Astrocyte (in vitro differentiated cells and primary cell): ENCODE measurements at regions not wholly inside any gene's neighbourhood (a gene's known extent, or its start where the extent isn't known, plus 50 kb on each side); places are given as distances from the start of the nearest gene placed in this dataset.

ENCODE experiments used
- DNase-seq: peaks from one replicate; pipeline ENCODE4 v3.0.0-alpha.2; 2010; ENCODE audit warnings: low read depth
- FAIRE-seq: peaks from 2 replicates; lab custom pipeline; 2011; peaks lifted over from hg19 to GRCh38; lab: Jason Lieb, UNC
- H2AFZ ChIP-seq: 2 replicates; pipeline ENCODE4 v1.6.0; 2012; ENCODE audit warnings: low read depth, low read length, inconsistent platforms
- H3K27ac ChIP-seq: 2 replicates; pipeline ENCODE4 v1.5.1; 2011; ENCODE audit warnings: low read depth, low read length, inconsistent platforms
- H3K27me3 ChIP-seq: 2 replicates; pipeline ENCODE4 v1.6.0; 2011; ENCODE audit warnings: low read length, inconsistent platforms; ENCODE audit not compliant: insufficient read depth
- H3K36me3 ChIP-seq: 2 replicates; pipeline ENCODE4 v1.5.1; 2011; ENCODE audit warnings: low read length, inconsistent platforms; ENCODE audit not compliant: insufficient read depth
- H3K4me1 ChIP-seq: 2 replicates; pipeline ENCODE4 v1.5.1; 2011; ENCODE audit warnings: low read length, inconsistent platforms; ENCODE audit not compliant: insufficient read depth
- H3K4me2 ChIP-seq: 2 replicates; pipeline ENCODE4 v1.6.0; 2012; ENCODE audit warnings: low read length, inconsistent platforms
- H3K4me3 ChIP-seq: 2 replicates; pipeline ENCODE4 v1.5.1; 2011; ENCODE audit warnings: low read depth, mild to moderate bottlenecking, low read length, inconsistent platforms; ENCODE audit not compliant: insufficient read depth
- H3K79me2 ChIP-seq: 2 replicates; pipeline ENCODE4 v1.6.0; 2012; ENCODE audit warnings: mild to moderate bottlenecking, low read length, inconsistent platforms; ENCODE audit not compliant: insufficient read depth
- H3K9ac ChIP-seq: 2 replicates; pipeline ENCODE4 v1.6.0; 2012; ENCODE audit warnings: mild to moderate bottlenecking, low read length, inconsistent platforms
- H3K9me3 ChIP-seq: 2 replicates; pipeline ENCODE4 v1.5.1; 2012; ENCODE audit warnings: low read depth, mild to moderate bottlenecking, low read length, inconsistent platforms; ENCODE audit not compliant: insufficient read depth
- H4K20me1 ChIP-seq: 2 replicates; pipeline ENCODE4 v1.6.0; 2012; ENCODE audit warnings: low read length, inconsistent platforms; ENCODE audit not compliant: insufficient read depth
- H3K27ac Mint-ChIP-seq: one replicate; pipeline ENCODE4 v1.8.0; 2021; ENCODE audit warnings: mild to moderate bottlenecking, mixed read lengths; ENCODE audit not compliant: unreplicated experiment
- H3K27me3 Mint-ChIP-seq: one replicate; pipeline ENCODE4 v1.8.0; 2021; ENCODE audit warnings: low read depth, mixed read lengths; ENCODE audit not compliant: unreplicated experiment
- H3K36me3 Mint-ChIP-seq: one replicate; pipeline ENCODE4 v1.8.0; 2021; ENCODE audit warnings: low read depth, mixed read lengths; ENCODE audit not compliant: unreplicated experiment
- H3K4me1 Mint-ChIP-seq: one replicate; pipeline ENCODE4 v1.8.0; 2021; ENCODE audit warnings: low read depth, mixed read lengths; ENCODE audit not compliant: unreplicated experiment
- H3K4me3 Mint-ChIP-seq: one replicate; pipeline ENCODE4 v1.8.0; 2021; ENCODE audit warnings: mild to moderate bottlenecking, moderate library complexity, mixed read lengths; ENCODE audit not compliant: unreplicated experiment
- H3K9me3 Mint-ChIP-seq: one replicate; pipeline ENCODE4 v1.8.0; 2021; ENCODE audit warnings: mild to moderate bottlenecking, mixed read lengths; ENCODE audit not compliant: unreplicated experiment
- CTCF ChIP-seq: IDR thresholded peaks from 2 replicates; pipeline ENCODE4 v1.5.1; 2011; ENCODE audit warnings: low read depth, mild to moderate bottlenecking, inconsistent platforms, low read length, moderate library complexity; ENCODE audit not compliant: insufficient read depth
- EZH2 ChIP-seq: IDR thresholded peaks from 2 replicates; pipeline ENCODE4 v1.6.1; 2012; ENCODE audit warnings: mild to moderate bottlenecking, low read length, inconsistent platforms; ENCODE audit not compliant: insufficient read depth

GRCh38 chr13:87907202-87907601, 236.0 kb downstream of the SLITRK5 start:
- no peaks in the 10 kb centered on the region for H3K79me2 ChIP-seq
- no peaks in the 10 kb centered on the region for H3K4me1 ChIP-seq
- H4K20me1 ChIP-seq = no peaks in the 10 kb centered on the region
- Mint-ChIP-seq H3K36me3 (no peaks in the 10 kb centered on the region), H3K9me3 (no peaks in the 10 kb centered on the region), H3K4me3 (no peak overlapping the region), H3K4me1 (no peaks in the 10 kb centered on the region), H3K27me3 (no peaks in the 10 kb centered on the region), H3K27ac (no peak overlapping the region)
- FAIRE-seq (no peak), DNase-seq (no peak)
- no peak overlapping the region for H3K9ac ChIP-seq
- H3K27me3 ChIP-seq = no peaks in the 10 kb centered on the region
- TF ChIP-seq CTCF = no peak
- TF ChIP-seq EZH2 = no peak
- no peaks in the 10 kb centered on the region for H3K9me3 ChIP-seq
- no peak overlapping the region for H2AFZ ChIP-seq
- H3K27ac ChIP-seq = no peak overlapping the region
- H3K4me2 ChIP-seq = no peak overlapping the region
- H3K4me3 ChIP-seq = no peak overlapping the region
- H3K36me3 ChIP-seq = no peaks in the 10 kb centered on the region

- no peaks in the 10 kb centered on the region for H3K36me3 ChIP-seq
- H3K4me3 ChIP-seq = no peak overlapping the region
- H3K9ac ChIP-seq = no peak overlapping the region
- H3K27ac ChIP-seq = no peak overlapping the region
- no peak overlapping the region for H2AFZ ChIP-seq
- no peaks in the 10 kb centered on the region for H3K9me3 ChIP-seq
- Mint-ChIP-seq H3K27me3 (no peaks in the 10 kb centered on the region), H3K9me3 (no peaks in the 10 kb centered on the region), H3K4me3 (no peak overlapping the region), H3K4me1 (no peaks in the 10 kb centered on the region), H3K36me3 (no peaks in the 10 kb centered on the region), H3K27ac (no peak overlapping the region)
- FAIRE-seq = no peak
- H3K79me2 ChIP-seq = no peaks in the 10 kb centered on the region
- TF ChIP-seq EZH2 (no peak), CTCF (no peak)
- H3K4me1 ChIP-seq = no peaks in the 10 kb centered on the region
- no peak overlapping the region for H3K4me2 ChIP-seq
- H3K27me3 ChIP-seq = no peaks in the 10 kb centered on the region
- DNase-seq = no peak
- H4K20me1 ChIP-seq = no peaks in the 10 kb centered on the region
Measured at GRCh38 chr13:87919956-87920355, 248.8 kb downstream of the SLITRK5 start.

- no peaks in the 10 kb centered on the region for H3K27me3 ChIP-seq
- H3K9ac ChIP-seq = no peak overlapping the region
- H3K27me3 Mint-ChIP-seq = no peaks in the 10 kb centered on the region
- H3K79me2 ChIP-seq = no peaks in the 10 kb centered on the region
- no peaks in the 10 kb centered on the region for H3K4me1 Mint-ChIP-seq
- no peak for DNase-seq
- no peak overlapping the region for H3K27ac Mint-ChIP-seq
- no peaks in the 10 kb centered on the region for H3K36me3 Mint-ChIP-seq
- H3K4me2 ChIP-seq = no peak overlapping the region
- no peak overlapping the region for H3K4me3 ChIP-seq
- H3K36me3 ChIP-seq = no peaks in the 10 kb centered on the region
- no peaks in the 10 kb centered on the region for H3K9me3 ChIP-seq
- no peak overlapping the region for H2AFZ ChIP-seq
- no peaks in the 10 kb centered on the region for H3K4me1 ChIP-seq
- H3K9me3 Mint-ChIP-seq = no peaks in the 10 kb centered on the region
- no peak overlapping the region for H3K27ac ChIP-seq
- no peaks in the 10 kb centered on the region for H4K20me1 ChIP-seq
- TF ChIP-seq CTCF (no peak), EZH2 (no peak)
- FAIRE-seq = no peak
- H3K4me3 Mint-ChIP-seq = no peak overlapping the region
Measured at GRCh38 chr13:87923753-87924152, 252.6 kb downstream of the SLITRK5 start.
